Effector memory CD8-positive, alpha-beta T cell (primary cell): ENCODE measurements at regions not wholly inside any gene's neighbourhood (a gene's known extent, or its start where the extent isn't known, plus 50 kb on each side); places are given as distances from the start of the nearest gene placed in this dataset.
"Not testable (repeated sequence)": the region's sequence is repeated elsewhere in the genome, so short reads cannot be mapped to it uniquely, and the experiment has no call there.

Experiments
- ATAC-seq: fragments of 150-1000 bp; cut with Tn5 transposase; replicated peaks from 2 replicates; pipeline ENCODE4 v1.10.0; 2021; ENCODE audit warnings: mild to moderate bottlenecking, moderate library complexity
- DNase-seq, 3 experiments: peaks; one replicate each; pipeline ENCODE4 v3.0.0; 2021
- H3K27ac Mint-ChIP-seq, 2 donors: one replicate each; pipeline ENCODE4 v1.8.0; 2022; ENCODE audit warnings: mild to moderate bottlenecking in 2 of 2, mixed read lengths in 2 of 2, moderate library complexity in 2 of 2
- H3K27me3 Mint-ChIP-seq, 2 donors: one replicate each; pipeline ENCODE4 v1.8.0; 2022; ENCODE audit warnings: mixed read lengths in 2 of 2
- H3K36me3 Mint-ChIP-seq: one replicate; pipeline ENCODE4 v1.8.0; 2022; ENCODE audit warnings: mild to moderate bottlenecking, moderate library complexity, mixed read lengths; ENCODE audit not compliant: insufficient read depth
- H3K4me1 Mint-ChIP-seq, 2 donors: one replicate each; pipeline ENCODE4 v1.8.0; 2022; ENCODE audit warnings: low read depth in 2 of 2, mixed read lengths in 2 of 2
- H3K4me3 Mint-ChIP-seq, 2 donors: one replicate each; pipeline ENCODE4 v1.8.0; 2022; ENCODE audit warnings: mild to moderate bottlenecking in 2 of 2, mixed read lengths in 2 of 2, moderate library complexity in 2 of 2
- H3K9me3 Mint-ChIP-seq, 2 donors: one replicate each; pipeline ENCODE4 v1.8.0; 2022; ENCODE audit warnings: mixed read lengths in 2 of 2

GRCh38 chr18:42336139-42336538 is 381.1 kb downstream of the PIK3C3 start:
- Mint-ChIP-seq H3K27ac (no peak overlapping the region), H3K27me3 (no peaks in the 10 kb centered on the region), H3K4me3 (no peak overlapping the region), H3K36me3 (no peaks in the 10 kb centered on the region), H3K9me3 (peaks cover 18 to 20% of the 10 kb centered on the region in 2 donors), H3K4me1 (no peaks in the 10 kb centered on the region)
- DNase-seq (no peak), ATAC-seq (no peak)

- H3K36me3 Mint-ChIP-seq, result not testable (repeated sequence)
Measured at GRCh38 chr18:42337337-42337736, 382.3 kb downstream of the PIK3C3 start.

GRCh38 chr18:42338683-42339082 is 383.6 kb downstream of the PIK3C3 start:
- no peaks in the 10 kb centered on the region for H3K36me3 Mint-ChIP-seq
- no peak overlapping the region for H3K4me3 Mint-ChIP-seq
- H3K9me3 Mint-ChIP-seq, result peaks cover 14 to 15% of the 10 kb centered on the region in 2 donors
- ATAC-seq (no peak), DNase-seq (no peak)
- H3K27me3 Mint-ChIP-seq, result no peaks in the 10 kb centered on the region
- H3K4me1 Mint-ChIP-seq, result no peaks in the 10 kb centered on the region
- H3K27ac Mint-ChIP-seq, result no peak overlapping the region

More at GRCh38 chr18:42337337-42337736, 382.3 kb downstream of the PIK3C3 start:
- H3K4me1 Mint-ChIP-seq, H3K4me3 Mint-ChIP-seq, H3K27ac Mint-ChIP-seq, DNase-seq, H3K27me3 Mint-ChIP-seq, ATAC-seq: not testable (repeated sequence)
- peaks cover 15 to 18% of the 10 kb centered on the region in 2 donors for H3K9me3 Mint-ChIP-seq

GRCh38 chr18:42339372-42339771 is 384.3 kb downstream of the PIK3C3 start:
- Mint-ChIP-seq H3K4me3 (no peak overlapping the region), H3K27me3 (no peaks in the 10 kb centered on the region), H3K36me3 (no peaks in the 10 kb centered on the region), H3K4me1 (no peaks in the 10 kb centered on the region), H3K9me3 (peaks cover 14 to 15% of the 10 kb centered on the region in 2 donors), H3K27ac (no peak overlapping the region)
- DNase-seq (no peak), ATAC-seq (no peak)

GRCh38 chr18:42340423-42341009 is 385.5 kb downstream of the PIK3C3 start:
- H3K27ac Mint-ChIP-seq, result no peak overlapping the region
- no peaks in the 10 kb centered on the region for H3K27me3 Mint-ChIP-seq
- H3K4me1 Mint-ChIP-seq, result no peaks in the 10 kb centered on the region
- no peak overlapping the region for H3K4me3 Mint-ChIP-seq
- H3K9me3 Mint-ChIP-seq, result peaks cover 6 to 10% of the 10 kb centered on the region in 2 donors
- no peaks in the 10 kb centered on the region for H3K36me3 Mint-ChIP-seq
- ATAC-seq, result no peak
- no peak for DNase-seq

GRCh38 chr18:42341423-42341822 is 386.4 kb downstream of the PIK3C3 start:
- peaks cover 0 to 9% of the 10 kb centered on the region in 2 donors for H3K9me3 Mint-ChIP-seq
- ATAC-seq (no peak), DNase-seq (no peak)
- no peak overlapping the region for H3K27ac Mint-ChIP-seq
- no peaks in the 10 kb centered on the region for H3K36me3 Mint-ChIP-seq
- H3K27me3 Mint-ChIP-seq, result no peaks in the 10 kb centered on the region
- H3K4me1 Mint-ChIP-seq, result no peaks in the 10 kb centered on the region
- H3K4me3 Mint-ChIP-seq, result no peak overlapping the region

GRCh38 chr18:42348722-42349121 is 393.7 kb downstream of the PIK3C3 start:
- ATAC-seq (no peak), DNase-seq (no peak)
- Mint-ChIP-seq H3K9me3 (peaks cover 0 to 3% of the 10 kb centered on the region in 2 donors), H3K27ac (no peak overlapping the region), H3K27me3 (no peaks in the 10 kb centered on the region), H3K4me1 (no peaks in the 10 kb centered on the region), H3K36me3 (no peaks in the 10 kb centered on the region), H3K4me3 (no peak overlapping the region)

GRCh38 chr18:42351455-42351854 is 396.4 kb downstream of the PIK3C3 start:
- Mint-ChIP-seq H3K36me3 (no peaks in the 10 kb centered on the region), H3K9me3 (peaks cover 0 to 3% of the 10 kb centered on the region in 2 donors), H3K4me3 (no peak overlapping the region), H3K4me1 (no peaks in the 10 kb centered on the region), H3K27ac (no peak overlapping the region), H3K27me3 (no peaks in the 10 kb centered on the region)
- no peak for DNase-seq
- no peak for ATAC-seq

GRCh38 chr18:42360716-42361115 is 405.7 kb downstream of the PIK3C3 start:
- ATAC-seq (no peak), DNase-seq (no peak)
- Mint-ChIP-seq H3K9me3 (peaks cover 0 to 4% of the 10 kb centered on the region in 2 donors), H3K4me3 (no peak overlapping the region), H3K36me3 (no peaks in the 10 kb centered on the region), H3K27ac (no peak overlapping the region), H3K4me1 (no peaks in the 10 kb centered on the region), H3K27me3 (no peaks in the 10 kb centered on the region)

GRCh38 chr18:42363446-42364441 is 408.7 kb downstream of the PIK3C3 start:
- DNase-seq (no peak), ATAC-seq (no peak)
- H3K36me3 Mint-ChIP-seq, result no peaks in the 10 kb centered on the region
- H3K9me3 Mint-ChIP-seq, result peaks cover 0 to 4% of the 10 kb centered on the region in 2 donors
- no peak overlapping the region for H3K4me3 Mint-ChIP-seq
- H3K27me3 Mint-ChIP-seq, result no peaks in the 10 kb centered on the region
- H3K27ac Mint-ChIP-seq, result no peak overlapping the region
- no peaks in the 10 kb centered on the region for H3K4me1 Mint-ChIP-seq

GRCh38 chr18:42364766-42365165 is 409.7 kb downstream of the PIK3C3 start:
- Mint-ChIP-seq H3K9me3 (no peaks in the 10 kb centered on the region), H3K27me3 (no peaks in the 10 kb centered on the region), H3K27ac (no peak overlapping the region), H3K4me3 (no peak overlapping the region), H3K36me3 (no peaks in the 10 kb centered on the region), H3K4me1 (no peaks in the 10 kb centered on the region)
- ATAC-seq (no peak), DNase-seq (no peak)

GRCh38 chr18:42365591-42365990 is 410.6 kb downstream of the PIK3C3 start:
- no peaks in the 10 kb centered on the region for H3K36me3 Mint-ChIP-seq
- H3K27me3 Mint-ChIP-seq, result no peaks in the 10 kb centered on the region
- no peak overlapping the region for H3K4me3 Mint-ChIP-seq
- no peaks in the 10 kb centered on the region for H3K4me1 Mint-ChIP-seq
- ATAC-seq (no peak), DNase-seq (no peak)
- H3K9me3 Mint-ChIP-seq, result peaks cover 0 to 4% of the 10 kb centered on the region in 2 donors
- no peak overlapping the region for H3K27ac Mint-ChIP-seq

GRCh38 chr18:42373584-42373983 is 418.6 kb downstream of the PIK3C3 start:
- Mint-ChIP-seq H3K27me3 (no peaks in the 10 kb centered on the region), H3K9me3 (peaks cover 2 to 9% of the 10 kb centered on the region in 2 donors), H3K27ac (no peak overlapping the region), H3K36me3 (no peaks in the 10 kb centered on the region), H3K4me3 (no peak overlapping the region), H3K4me1 (no peaks in the 10 kb centered on the region)
- DNase-seq (no peak), ATAC-seq (no peak)

GRCh38 chr18:42374961-42375360 is 419.9 kb downstream of the PIK3C3 start:
- no peaks in the 10 kb centered on the region for H3K4me1 Mint-ChIP-seq
- ATAC-seq, result no peak

More at GRCh38 chr18:42374961-42375360, 419.9 kb downstream of the PIK3C3 start:
- H3K4me3 Mint-ChIP-seq, result no peak overlapping the region
- no peaks in the 10 kb centered on the region for H3K27me3 Mint-ChIP-seq
- DNase-seq, result no peak
- peaks cover 7 to 11% of the 10 kb centered on the region in 2 donors for H3K9me3 Mint-ChIP-seq
- no peak overlapping the region for H3K27ac Mint-ChIP-seq
- H3K36me3 Mint-ChIP-seq, result no peaks in the 10 kb centered on the region
